GM20000 (cell line): ENCODE measurements at regions not wholly inside any gene's neighbourhood (a gene's known extent, or its start where the extent isn't known, plus 50 kb on each side); places are given as distances from the start of the nearest gene placed in this dataset.

ENCODE experiments used
- DNase-seq: peaks from one replicate; pipeline ENCODE4 v3.0.0; 2012; ENCODE audit warnings: low spot score
- CTCF ChIP-seq: IDR thresholded peaks from 2 replicates; pipeline ENCODE4 v1.5.1; 2012; ENCODE audit warnings: mild to moderate bottlenecking, control low read depth; ENCODE audit errors: extremely low read depth, missing control alignments

DNA sequence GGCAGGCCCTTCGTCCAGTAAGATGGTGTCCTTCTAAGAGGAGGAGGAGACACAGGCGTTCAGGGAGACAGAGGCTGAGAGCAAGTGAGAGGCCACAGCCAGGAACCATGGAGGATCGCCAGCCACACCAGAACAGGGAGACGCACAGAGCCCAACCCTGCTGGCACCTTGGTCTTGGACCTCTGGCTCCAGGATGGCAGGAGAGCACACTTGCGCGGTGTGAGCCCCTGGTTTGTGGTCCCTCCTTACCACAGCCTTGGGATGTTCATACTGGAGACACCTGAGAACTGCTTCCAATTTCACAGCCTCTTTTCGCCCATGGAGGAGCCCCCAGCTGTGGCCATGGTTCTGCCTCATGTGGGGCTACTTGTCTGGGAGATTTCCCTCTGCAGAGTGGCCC is 222.4 kb downstream of the DLL1 start:
- no peak for TF ChIP-seq CTCF

DNA sequence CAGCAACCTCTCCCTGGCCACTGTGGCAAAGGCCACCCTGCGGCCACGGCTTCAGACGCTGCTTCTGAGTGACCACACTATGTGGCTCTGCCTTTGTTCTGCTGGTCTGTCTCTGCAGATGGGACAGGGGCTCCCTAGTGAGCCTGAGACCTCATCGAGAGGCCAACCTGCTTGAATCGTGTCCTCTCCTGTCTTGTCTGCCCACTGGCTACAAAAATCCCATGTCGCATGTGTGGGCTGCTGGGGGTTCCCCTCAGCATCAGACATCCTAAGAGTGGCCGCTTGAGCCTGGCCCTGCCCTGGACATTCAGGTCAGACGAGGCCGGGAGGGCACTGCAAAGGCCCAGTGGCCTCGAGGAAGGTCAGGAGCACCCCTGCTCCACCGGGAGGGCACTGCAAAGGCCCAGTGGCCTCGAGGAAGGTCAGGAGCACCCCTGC is 222.9 kb downstream of the DLL1 start:
- DNase-seq: no peak

More for the DNA sequence above, 222.4 kb downstream of the DLL1 start:
- DNase-seq: no peak

GRCh38 chr6:170067181-170067641 is 223.7 kb downstream of the DLL1 start:
- TF ChIP-seq CTCF: no peak
- no peak for DNase-seq

More for the DNA sequence above, 222.9 kb downstream of the DLL1 start:
- TF ChIP-seq CTCF: no peak

DNA sequence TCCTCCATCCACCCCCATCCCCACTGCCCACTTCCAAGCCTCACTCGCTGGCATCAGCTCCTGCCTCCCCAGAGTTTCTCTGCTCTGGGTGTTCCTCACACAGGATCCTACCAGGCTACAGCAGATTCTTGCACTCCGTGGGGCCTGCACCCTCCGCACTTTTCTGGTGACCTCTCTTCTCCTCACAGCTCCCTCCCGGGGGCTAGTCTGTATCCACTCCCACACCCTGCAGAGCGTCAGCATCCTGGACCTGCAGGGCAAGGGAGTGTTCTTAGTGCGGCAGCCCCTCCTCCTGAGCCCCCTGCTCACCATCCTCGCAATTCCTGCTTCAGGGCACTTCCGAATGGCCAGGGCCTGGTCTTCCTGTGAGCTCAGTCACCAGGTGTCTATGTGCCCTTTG is 224.2 kb downstream of the DLL1 start:
- no peak for DNase-seq
- TF ChIP-seq CTCF: no peak

DNA sequence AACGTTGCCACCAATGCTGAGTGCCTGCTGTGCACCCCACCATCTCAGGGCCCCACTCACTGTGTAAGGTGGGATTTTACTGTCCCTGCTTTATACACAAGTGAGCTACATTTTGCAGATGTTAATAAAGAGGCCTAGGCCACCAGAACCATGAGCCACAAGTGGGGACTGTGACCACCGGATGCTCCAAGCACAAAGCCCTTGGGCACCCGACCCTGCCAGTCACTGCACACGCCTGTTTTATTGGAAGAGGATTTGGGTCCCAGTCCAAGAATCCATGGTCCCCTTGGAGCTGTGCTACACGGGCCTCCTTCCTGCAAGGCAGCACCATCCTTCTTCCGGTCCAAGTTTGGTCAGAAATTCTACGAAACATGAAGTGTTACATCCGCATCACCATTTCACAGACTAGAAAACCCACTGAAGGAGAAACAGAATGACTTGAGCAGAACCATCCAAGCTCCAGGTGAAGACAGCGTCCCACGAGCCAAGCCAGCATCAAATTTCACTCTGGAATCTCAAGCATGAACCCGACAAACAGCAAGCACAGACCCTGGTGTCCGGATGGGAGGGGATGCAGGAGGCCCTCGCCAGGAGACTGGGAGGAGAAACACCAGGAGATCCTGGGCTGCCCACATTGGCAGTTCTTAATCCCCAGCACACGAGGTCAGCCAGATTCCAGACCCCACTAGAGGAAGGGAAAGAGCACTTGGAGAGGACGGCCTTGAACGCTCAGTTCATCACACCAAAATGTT is 226.9 kb downstream of the DLL1 start:
- no peak for DNase-seq
- no peak for TF ChIP-seq CTCF

- no peak for TF ChIP-seq CTCF
- DNase-seq: no peak
These were observed 227.4 kb downstream of the DLL1 start for GRCh38 chr6:170063431-170063830.

DNA sequence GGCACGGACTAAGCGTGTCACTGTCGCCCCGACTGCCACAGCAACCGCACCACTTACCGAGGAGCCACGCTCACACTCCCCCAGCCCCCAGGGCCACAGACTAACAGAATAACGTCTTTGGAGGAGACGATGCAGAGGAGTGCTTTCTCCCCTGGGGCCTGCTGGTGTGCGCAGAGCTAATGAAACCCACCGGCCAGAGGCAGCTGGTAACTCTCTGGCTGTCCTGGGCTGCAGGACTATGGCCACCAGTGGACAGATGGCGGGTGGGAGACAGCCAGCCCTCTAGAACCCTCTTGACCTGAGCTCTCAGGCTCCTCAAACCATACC is 228.0 kb downstream of the DLL1 start:
- no peak for DNase-seq
- no peak for TF ChIP-seq CTCF
